ENCODE measurements at regions not wholly inside any gene's neighbourhood (a gene's known extent, or its start where the extent isn't known, plus 50 kb on each side); places are given as distances from the start of the nearest gene placed in this dataset.

- WGBS (ENCODE audit: insufficient coverage) = 86% methylated on average over 6 of the region's 6 CpGs
- no peak for ATAC-seq
These were observed 298.6 kb upstream of the PTPRD start for GRCh38 chr9:10911373-10911772.

DNA sequence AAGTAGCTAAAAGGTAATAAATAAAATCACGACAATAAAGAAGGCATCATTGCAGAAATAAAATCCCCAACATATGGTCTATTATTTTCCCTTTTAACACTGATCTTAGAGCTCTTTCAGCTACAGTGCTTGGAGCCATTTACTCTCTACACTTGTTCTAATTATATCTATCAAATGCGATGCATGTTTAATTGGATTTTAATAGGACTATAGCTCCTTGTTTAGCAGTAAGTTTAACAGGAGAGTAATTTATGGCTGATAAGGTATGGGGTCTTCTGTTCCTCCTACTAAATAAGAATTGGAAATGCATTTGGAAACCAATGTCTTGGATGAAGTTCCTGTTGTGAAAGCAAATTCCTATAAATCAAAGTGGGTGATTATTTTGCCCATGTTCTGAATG is 304.2 kb upstream of the PTPRD start:
- TF ChIP-seq, protein P1, sequence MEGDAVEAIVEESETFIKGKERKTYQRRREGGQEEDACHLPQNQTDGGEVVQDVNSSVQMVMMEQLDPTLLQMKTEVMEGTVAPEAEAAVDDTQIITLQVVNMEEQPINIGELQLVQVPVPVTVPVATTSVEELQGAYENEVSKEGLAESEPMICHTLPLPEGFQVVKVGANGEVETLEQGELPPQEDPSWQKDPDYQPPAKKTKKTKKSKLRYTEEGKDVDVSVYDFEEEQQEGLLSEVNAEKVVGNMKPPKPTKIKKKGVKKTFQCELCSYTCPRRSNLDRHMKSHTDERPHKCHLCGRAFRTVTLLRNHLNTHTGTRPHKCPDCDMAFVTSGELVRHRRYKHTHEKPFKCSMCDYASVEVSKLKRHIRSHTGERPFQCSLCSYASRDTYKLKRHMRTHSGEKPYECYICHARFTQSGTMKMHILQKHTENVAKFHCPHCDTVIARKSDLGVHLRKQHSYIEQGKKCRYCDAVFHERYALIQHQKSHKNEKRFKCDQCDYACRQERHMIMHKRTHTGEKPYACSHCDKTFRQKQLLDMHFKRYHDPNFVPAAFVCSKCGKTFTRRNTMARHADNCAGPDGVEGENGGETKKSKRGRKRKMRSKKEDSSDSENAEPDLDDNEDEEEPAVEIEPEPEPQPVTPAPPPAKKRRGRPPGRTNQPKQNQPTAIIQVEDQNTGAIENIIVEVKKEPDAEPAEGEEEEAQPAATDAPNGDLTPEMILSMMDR (IDR thresholded peaks at IDR 0.05) = no peak
- Mint-ChIP-seq H3K27me3 (ENCODE audit: low read depth in 2 of 2) (no peaks in the 10 kb centered on the region), H3K27ac (no peak overlapping the region), H3K36me3 (peaks cover 7% of the 10 kb centered on the region), H3K9me3 (peaks cover 17 to 21% of the 10 kb centered on the region in 2 donors), H3K4me3 (no peak overlapping the region), H3K4me1 (no peaks in the 10 kb centered on the region)
- ATAC-seq = no peak
- Histone ChIP-seq H3K27ac (ENCODE audit: low read length) (no peak overlapping the region), H3K27me3 (ENCODE audit: control insufficient read depth, insufficient read depth, low read length) (no peaks in the 10 kb centered on the region), H3K4me3 (ENCODE audit: low read length) (no peak overlapping the region), H3K4me1 (ENCODE audit: control insufficient read depth, insufficient read depth, low read length) (no peaks in the 10 kb centered on the region), H3K9me3 (ENCODE audit: control insufficient read depth, insufficient read depth, low read length) (peaks cover 4% of the 10 kb centered on the region), H3K36me3 (ENCODE audit: control insufficient read depth, insufficient read depth, low read length) (no peaks in the 10 kb centered on the region)
- intact Hi-C loops (cut with micrococcal nuclease) = no loop called here
- DNase-seq = no peak
- WGBS (ENCODE audit: insufficient coverage) = no CpG with 5 or more reads among the region's 2 CpGs

More at GRCh38 chr9:10911373-10911772, 298.6 kb upstream of the PTPRD start:
- Histone ChIP-seq H3K36me3 (ENCODE audit: control insufficient read depth, insufficient read depth, low read length) (no peaks in the 10 kb centered on the region), H3K27ac (ENCODE audit: low read length) (no peak overlapping the region), H3K4me1 (ENCODE audit: control insufficient read depth, insufficient read depth, low read length) (no peaks in the 10 kb centered on the region), H3K4me3 (ENCODE audit: low read length) (no peak overlapping the region), H3K27me3 (ENCODE audit: control insufficient read depth, insufficient read depth, low read length) (no peaks in the 10 kb centered on the region), H3K9me3 (ENCODE audit: control insufficient read depth, insufficient read depth, low read length) (peaks cover 21% of the 10 kb centered on the region)
- H3K9me3 Mint-ChIP-seq = peaks cover 18 to 20% of the 10 kb centered on the region in 2 donors
- intact Hi-C loops (cut with micrococcal nuclease) = no loop called here
- H3K4me3 Mint-ChIP-seq = no peak overlapping the region
- no peaks in the 10 kb centered on the region for H3K4me1 Mint-ChIP-seq
- no peak for DNase-seq
- peaks cover 17% of the 10 kb centered on the region for H3K36me3 Mint-ChIP-seq
- H3K27ac Mint-ChIP-seq = no peak overlapping the region
- H3K27me3 Mint-ChIP-seq (ENCODE audit: low read depth in 2 of 2) = no peaks in the 10 kb centered on the region
- TF ChIP-seq, protein P1 (IDR thresholded peaks at IDR 0.05) = no peak

DNA sequence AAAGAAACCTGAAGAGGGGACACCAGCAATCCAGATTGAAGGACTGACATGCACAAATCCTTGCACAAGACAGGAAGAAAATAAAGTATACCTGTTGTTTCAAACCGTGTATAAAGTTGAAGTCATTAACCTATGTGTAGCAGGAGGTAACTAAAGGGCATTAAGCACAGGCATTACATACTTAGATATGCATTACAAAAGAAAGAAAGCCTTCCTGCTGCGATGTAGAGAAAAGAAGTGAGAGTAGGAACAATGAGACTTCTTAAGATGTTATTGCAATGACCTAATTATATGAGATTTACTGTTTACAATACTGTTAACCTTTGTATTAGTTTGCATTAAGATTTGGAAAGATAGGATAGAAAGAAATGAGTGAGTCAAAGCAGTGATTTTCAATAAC is 308.9 kb upstream of the PTPRD start:
- H3K36me3 ChIP-seq (ENCODE audit: control insufficient read depth, insufficient read depth, low read length) = no peaks in the 10 kb centered on the region
- no peaks in the 10 kb centered on the region for H3K27me3 Mint-ChIP-seq (ENCODE audit: low read depth in 2 of 2)
- H3K27ac Mint-ChIP-seq = no peak overlapping the region
- H3K4me1 Mint-ChIP-seq = no peaks in the 10 kb centered on the region
- ATAC-seq (no peak), DNase-seq (no peak)
- TF ChIP-seq, protein P1 (IDR thresholded peaks at IDR 0.05) = no peak
- peaks cover 14 to 27% of the 10 kb centered on the region in 2 donors for H3K9me3 Mint-ChIP-seq
- intact Hi-C loops (cut with micrococcal nuclease) = no loop called here
- no peak overlapping the region for H3K27ac ChIP-seq (ENCODE audit: low read length)
- no peaks in the 10 kb centered on the region for H3K9me3 ChIP-seq (ENCODE audit: control insufficient read depth, insufficient read depth, low read length)
- H3K4me1 ChIP-seq (ENCODE audit: control insufficient read depth, insufficient read depth, low read length) = no peaks in the 10 kb centered on the region
- no peaks in the 10 kb centered on the region for H3K36me3 Mint-ChIP-seq
- no peaks in the 10 kb centered on the region for H3K27me3 ChIP-seq (ENCODE audit: control insufficient read depth, insufficient read depth, low read length)
- WGBS (ENCODE audit: insufficient coverage) = no CpG with 5 or more reads among the region's 2 CpGs
- no peak overlapping the region for H3K4me3 Mint-ChIP-seq
- H3K4me3 ChIP-seq (ENCODE audit: low read length) = no peak overlapping the region

DNA sequence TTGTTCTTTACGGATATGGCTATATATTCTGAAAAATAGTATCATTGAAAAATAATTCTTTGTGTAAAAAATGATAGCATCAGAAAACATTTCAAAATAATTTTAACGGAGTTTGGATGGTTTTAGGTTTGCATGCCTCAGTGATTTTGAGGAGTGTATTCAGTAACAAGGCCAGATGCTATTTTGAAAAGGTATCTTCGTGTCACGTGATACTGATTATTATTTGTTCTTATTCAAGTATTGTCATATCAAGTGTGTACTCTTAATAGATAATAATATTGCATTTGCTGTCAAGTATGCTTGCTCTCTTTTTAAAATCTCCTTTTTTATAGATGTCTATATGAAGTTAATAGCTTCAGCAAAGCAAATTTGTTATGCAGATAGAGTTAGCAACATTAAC is 313.1 kb upstream of the PTPRD start:
- Mint-ChIP-seq H3K36me3 (no peaks in the 10 kb centered on the region), H3K27ac (no peak overlapping the region), H3K27me3 (ENCODE audit: low read depth in 2 of 2) (no peaks in the 10 kb centered on the region), H3K4me3 (no peak overlapping the region), H3K4me1 (no peaks in the 10 kb centered on the region), H3K9me3 (peaks cover 16 to 23% of the 10 kb centered on the region in 2 donors)
- no peaks in the 10 kb centered on the region for H3K9me3 ChIP-seq (ENCODE audit: control insufficient read depth, insufficient read depth, low read length)
- H3K27me3 ChIP-seq (ENCODE audit: control insufficient read depth, insufficient read depth, low read length) = no peaks in the 10 kb centered on the region
- H3K27ac ChIP-seq (ENCODE audit: low read length) = no peak overlapping the region
- ATAC-seq (no peak), DNase-seq (no peak)
- no peaks in the 10 kb centered on the region for H3K36me3 ChIP-seq (ENCODE audit: control insufficient read depth, insufficient read depth, low read length)
- H3K4me1 ChIP-seq (ENCODE audit: control insufficient read depth, insufficient read depth, low read length) = no peaks in the 10 kb centered on the region
- no peak overlapping the region for H3K4me3 ChIP-seq (ENCODE audit: low read length)
- intact Hi-C loops (cut with micrococcal nuclease) = no loop called here
- TF ChIP-seq, protein P1 (IDR thresholded peaks at IDR 0.05) = no peak
- WGBS (ENCODE audit: insufficient coverage) = 58% methylated on average over 3 of the region's 4 CpGs
